ENCODE measurements at regions not wholly inside any gene's neighbourhood (a gene's known extent, or its start where the extent isn't known, plus 50 kb on each side); places are given as distances from the start of the nearest gene placed in this dataset.

DNA sequence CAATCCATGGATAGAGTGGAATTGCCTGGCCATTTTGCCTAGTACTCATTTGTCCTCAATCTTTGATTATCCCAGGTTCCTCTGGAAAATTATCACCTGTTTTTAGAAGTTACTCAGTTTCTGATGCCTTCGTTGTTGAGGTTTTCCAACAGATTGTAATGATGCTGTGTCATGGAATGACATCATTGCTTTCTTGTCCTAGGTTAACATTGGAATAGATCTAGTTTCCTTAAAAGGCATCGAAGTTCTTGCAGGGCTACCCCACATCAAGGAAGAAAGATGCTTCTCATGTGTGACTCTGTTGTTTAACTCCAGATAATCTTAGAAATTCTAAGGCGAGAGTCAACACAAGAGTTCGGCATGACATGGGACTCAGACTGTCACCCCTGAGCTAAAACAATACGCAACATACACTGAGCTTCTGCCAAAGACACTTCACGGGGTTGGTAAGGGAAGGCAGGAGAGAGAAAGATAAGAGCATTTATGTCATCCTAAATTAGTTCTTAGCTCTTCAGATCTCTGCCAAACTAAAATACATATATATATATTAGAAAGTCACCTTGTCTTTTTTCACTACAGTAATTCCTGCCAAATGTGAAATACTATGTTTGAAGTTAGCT lies 293.2 kb upstream of the WWC1 start:
- intact Hi-C loops (cut with DNase I), result no loop called here
- ATAC-seq, result no peak
- DNase-seq, result no peak
- TF ChIP-seq, protein P1, sequence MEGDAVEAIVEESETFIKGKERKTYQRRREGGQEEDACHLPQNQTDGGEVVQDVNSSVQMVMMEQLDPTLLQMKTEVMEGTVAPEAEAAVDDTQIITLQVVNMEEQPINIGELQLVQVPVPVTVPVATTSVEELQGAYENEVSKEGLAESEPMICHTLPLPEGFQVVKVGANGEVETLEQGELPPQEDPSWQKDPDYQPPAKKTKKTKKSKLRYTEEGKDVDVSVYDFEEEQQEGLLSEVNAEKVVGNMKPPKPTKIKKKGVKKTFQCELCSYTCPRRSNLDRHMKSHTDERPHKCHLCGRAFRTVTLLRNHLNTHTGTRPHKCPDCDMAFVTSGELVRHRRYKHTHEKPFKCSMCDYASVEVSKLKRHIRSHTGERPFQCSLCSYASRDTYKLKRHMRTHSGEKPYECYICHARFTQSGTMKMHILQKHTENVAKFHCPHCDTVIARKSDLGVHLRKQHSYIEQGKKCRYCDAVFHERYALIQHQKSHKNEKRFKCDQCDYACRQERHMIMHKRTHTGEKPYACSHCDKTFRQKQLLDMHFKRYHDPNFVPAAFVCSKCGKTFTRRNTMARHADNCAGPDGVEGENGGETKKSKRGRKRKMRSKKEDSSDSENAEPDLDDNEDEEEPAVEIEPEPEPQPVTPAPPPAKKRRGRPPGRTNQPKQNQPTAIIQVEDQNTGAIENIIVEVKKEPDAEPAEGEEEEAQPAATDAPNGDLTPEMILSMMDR (IDR thresholded peaks at IDR 0.05), result no peak
- TF ChIP-seq POLR2A (IDR thresholded peaks at IDR 0.05), result no peak
- Histone ChIP-seq H3K27me3 (no peaks in the 10 kb centered on the region), H3K4me1 (no peaks in the 10 kb centered on the region), H3K27ac (no peak overlapping the region), H3K9me3 (no peaks in the 10 kb centered on the region), H3K4me3 (no peak overlapping the region), H3K36me3 (no peaks in the 10 kb centered on the region)
- WGBS (ENCODE audit: insufficient coverage, low coverage, low lambda C conversion rate, missing lambda C conversion rate), result 73% methylated on average over 6 of the region's 6 CpGs

DNA sequence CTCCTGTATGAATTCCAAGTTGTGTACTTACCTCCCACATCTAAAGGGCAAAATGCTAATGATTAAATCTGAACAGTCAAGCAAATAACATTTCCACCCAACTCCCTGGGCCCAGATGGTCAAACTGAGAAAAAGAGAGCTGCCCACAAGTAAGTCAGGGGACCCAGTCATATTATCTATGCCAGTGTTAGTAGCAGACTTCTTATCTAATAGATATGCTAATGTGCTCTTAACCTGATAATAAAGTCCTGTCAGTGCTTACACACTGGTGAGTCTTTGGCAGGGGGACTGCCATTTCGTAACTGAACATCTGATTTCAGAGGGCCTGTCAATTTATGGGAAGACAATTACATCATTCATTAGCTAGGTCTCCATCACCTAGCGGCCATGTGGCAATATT lies 292.3 kb upstream of the WWC1 start:
- 20% methylated on average over 2 of the region's 2 CpGs for WGBS (ENCODE audit: insufficient coverage, low coverage, low lambda C conversion rate, missing lambda C conversion rate)
- TF ChIP-seq, protein P1 (IDR thresholded peaks at IDR 0.05), result no peak
- no peak for TF ChIP-seq POLR2A (IDR thresholded peaks at IDR 0.05)

DNA sequence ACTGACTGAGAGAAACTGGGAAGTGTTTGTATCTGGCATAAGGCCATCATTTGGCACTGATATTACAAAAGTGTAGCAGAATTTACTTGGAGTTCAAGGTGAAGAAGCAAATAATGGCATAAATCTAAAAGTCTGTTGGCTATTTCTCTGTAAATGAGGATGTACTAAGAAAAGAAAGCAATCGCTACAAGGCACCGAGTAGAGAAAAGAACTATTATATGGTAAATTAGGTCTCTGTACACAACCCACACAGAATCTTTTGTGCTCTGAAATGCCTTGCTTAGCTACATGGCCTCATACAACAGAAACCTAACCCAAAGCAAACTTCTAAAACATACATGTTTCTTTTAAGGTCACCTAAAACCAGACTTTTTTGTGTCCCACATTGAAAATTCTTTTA lies 290.1 kb upstream of the WWC1 start:
- no peak overlapping the region for H3K4me3 ChIP-seq
- H3K4me1 ChIP-seq, result no peaks in the 10 kb centered on the region
- DNase-seq, result no peak
- TF ChIP-seq POLR2A (IDR thresholded peaks at IDR 0.05), result no peak
- TF ChIP-seq, protein P1 (IDR thresholded peaks at IDR 0.05), result no peak
- 100% methylated on average over 2 of the region's 2 CpGs for WGBS (ENCODE audit: insufficient coverage, low coverage, low lambda C conversion rate, missing lambda C conversion rate)
- H3K27ac ChIP-seq, result no peak overlapping the region
- ATAC-seq, result no peak
- no peaks in the 10 kb centered on the region for H3K27me3 ChIP-seq
- intact Hi-C loops (cut with DNase I), result no loop called here
- H3K9me3 ChIP-seq, result no peaks in the 10 kb centered on the region
- no peaks in the 10 kb centered on the region for H3K36me3 ChIP-seq

More for the DNA sequence above, 292.3 kb upstream of the WWC1 start:
- Histone ChIP-seq H3K36me3 (no peaks in the 10 kb centered on the region), H3K27me3 (no peaks in the 10 kb centered on the region), H3K9me3 (no peaks in the 10 kb centered on the region), H3K4me3 (no peak overlapping the region), H3K27ac (no peak overlapping the region), H3K4me1 (no peaks in the 10 kb centered on the region)
- ATAC-seq (peak; percentile 38 to 86 (median 68)), DNase-seq (no peak)
- intact Hi-C loops (cut with DNase I), result no loop called here

DNA sequence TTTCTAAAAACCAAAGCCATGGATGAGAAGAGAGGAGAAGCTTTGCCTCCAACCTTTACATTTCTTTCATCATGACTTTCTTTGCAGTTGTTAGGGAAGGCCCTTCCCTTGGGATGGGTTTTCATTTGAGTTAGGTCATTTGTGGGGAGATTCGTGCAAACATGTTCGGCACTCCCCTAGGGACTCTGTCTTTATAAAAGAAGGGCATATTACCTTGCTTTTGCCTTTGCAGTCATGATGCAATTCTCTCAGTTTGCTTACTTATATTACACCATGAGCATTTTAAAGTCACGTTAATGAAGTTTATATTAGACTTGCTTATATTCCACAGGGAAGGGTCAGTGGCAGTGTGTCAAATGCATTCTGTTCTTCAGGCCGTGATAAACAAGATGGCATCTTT lies 289.3 kb upstream of the WWC1 start:
- Histone ChIP-seq H3K27ac (no peak overlapping the region), H3K4me1 (no peaks in the 10 kb centered on the region), H3K9me3 (no peaks in the 10 kb centered on the region), H3K36me3 (no peaks in the 10 kb centered on the region), H3K4me3 (no peak overlapping the region), H3K27me3 (no peaks in the 10 kb centered on the region)
- ATAC-seq (no peak), DNase-seq (no peak)
- TF ChIP-seq, protein P1 (IDR thresholded peaks at IDR 0.05), result no peak
- TF ChIP-seq POLR2A (IDR thresholded peaks at IDR 0.05), result no peak
- intact Hi-C loops (cut with DNase I), result no loop called here
- WGBS (ENCODE audit: insufficient coverage, low coverage, low lambda C conversion rate, missing lambda C conversion rate), result 67% methylated on average over 4 of the region's 4 CpGs

DNA sequence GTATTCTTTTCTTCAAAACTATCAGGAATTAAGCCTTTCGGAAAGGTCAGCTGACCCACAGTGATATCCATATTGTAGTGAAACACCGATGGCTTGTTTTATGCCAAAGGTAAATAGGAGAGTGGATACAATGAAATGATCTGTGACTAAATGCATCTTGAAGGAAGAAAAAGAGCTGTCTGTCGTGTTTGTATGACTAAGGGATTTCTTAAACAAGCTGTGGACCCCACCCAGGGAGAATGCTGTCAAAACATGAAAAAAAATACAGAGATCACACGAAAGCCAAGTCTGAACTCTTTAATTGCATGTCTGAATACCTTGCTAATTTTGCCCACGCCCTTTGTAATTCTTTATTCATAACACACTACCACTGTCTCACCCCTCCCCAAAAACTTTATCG lies 286.4 kb upstream of the WWC1 start:
- Histone ChIP-seq H3K36me3 (no peaks in the 10 kb centered on the region), H3K4me3 (no peak overlapping the region), H3K27me3 (no peaks in the 10 kb centered on the region), H3K9me3 (no peaks in the 10 kb centered on the region), H3K27ac (no peak overlapping the region), H3K4me1 (no peaks in the 10 kb centered on the region)
- ATAC-seq (no peak), DNase-seq (no peak)
- intact Hi-C loops (cut with DNase I), result no loop called here
- 84% methylated on average over 6 of the region's 6 CpGs for WGBS (ENCODE audit: insufficient coverage, low coverage, low lambda C conversion rate, missing lambda C conversion rate)
- TF ChIP-seq, protein P1 (IDR thresholded peaks at IDR 0.05), result no peak
- no peak for TF ChIP-seq POLR2A (IDR thresholded peaks at IDR 0.05)
